ENCODE measurements at regions not wholly inside any gene's neighbourhood (a gene's known extent, or its start where the extent isn't known, plus 50 kb on each side); places are given as distances from the start of the nearest gene placed in this dataset.
"Not testable (repeated sequence)": the region's sequence is repeated elsewhere in the genome, so short reads cannot be mapped to it uniquely, and the experiment has no call there.

DNA sequence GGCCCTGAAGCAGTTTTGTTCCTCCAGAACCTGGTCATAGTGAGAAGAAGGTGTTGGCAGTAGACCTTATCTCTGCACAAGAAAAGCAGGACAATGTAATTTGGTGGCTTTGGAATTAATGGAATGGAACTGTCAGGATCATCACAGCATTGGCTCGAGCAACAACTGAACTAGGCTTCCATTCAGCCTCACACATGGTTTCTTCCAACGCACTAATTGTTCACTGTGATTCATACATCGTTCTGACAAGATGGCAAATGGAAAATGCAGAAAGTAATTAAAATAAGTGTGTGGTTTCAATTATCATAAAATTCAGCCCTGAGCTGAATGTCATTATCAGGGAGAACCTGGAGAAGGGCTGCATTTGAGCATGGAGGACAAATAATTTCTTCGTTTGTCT, 80.6 kb downstream of the MFSD1 start:
- DNase-seq (ENCODE audit: low spot score) (no peak), ATAC-seq (no peak)
- intact Hi-C loops (cut with DNase I), result no loop called here

- intact Hi-C loops (cut with DNase I), result no loop called here
- no peak for ATAC-seq
Measured at GRCh38 chr3:158896729-158897128, 94.9 kb downstream of the MFSD1 start.

GRCh38 chr3:158906749-158907148, 104.9 kb downstream of the MFSD1 start:
- no peak for DNase-seq (ENCODE audit: low spot score)
- intact Hi-C loops (cut with DNase I), result no loop called here
- no peak for ATAC-seq

More at GRCh38 chr3:158896729-158897128, 94.9 kb downstream of the MFSD1 start:
- no peak for DNase-seq (ENCODE audit: low spot score)

DNA sequence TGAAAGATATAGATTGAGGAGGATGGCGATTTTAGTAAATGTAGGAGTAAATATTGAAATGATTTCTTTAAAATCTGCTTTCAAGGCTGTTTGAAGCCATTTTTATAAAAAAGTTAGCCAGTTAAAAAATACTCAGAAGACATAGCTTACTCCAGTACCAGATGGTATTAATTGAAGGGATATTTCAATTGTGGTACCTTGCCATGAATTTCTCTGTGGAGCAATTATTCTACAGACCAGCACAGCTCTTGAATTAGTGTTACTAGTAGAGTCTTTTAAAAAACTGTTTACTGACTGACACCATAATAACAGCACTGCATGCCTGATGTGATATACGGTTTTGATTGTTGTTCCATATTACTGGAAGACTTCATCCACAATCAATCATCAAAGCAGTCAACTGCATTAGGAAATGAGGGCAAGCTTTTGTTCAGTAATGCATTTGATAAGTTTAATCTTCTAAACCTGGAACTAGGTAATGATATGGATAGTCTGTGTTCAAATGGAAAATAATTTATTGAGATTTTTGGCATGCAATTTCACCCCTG, 106.4 kb downstream of the MFSD1 start:
- DNase-seq (ENCODE audit: low spot score), result no peak
- ATAC-seq, result peak; percentile 53
- intact Hi-C loops (cut with DNase I), result no loop called here

DNA sequence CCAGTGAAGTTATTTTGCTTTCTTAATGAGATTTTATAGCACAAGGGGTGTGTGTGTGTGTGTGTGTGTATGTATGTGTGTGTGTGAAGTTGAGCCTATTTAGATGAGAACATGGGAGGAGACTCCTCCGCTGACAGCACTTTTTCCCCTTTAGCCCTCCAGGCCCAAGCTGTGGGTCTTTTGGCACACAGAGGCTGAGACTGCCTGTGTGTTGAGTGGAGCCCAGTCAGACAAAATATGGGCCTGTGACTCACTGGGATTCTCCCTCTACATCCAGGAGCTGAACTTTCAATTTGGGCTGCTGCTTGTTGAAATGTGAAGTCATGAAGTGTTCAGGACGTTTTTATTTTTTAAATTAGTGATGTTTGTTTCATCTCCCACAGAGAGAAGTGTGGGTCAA, 108.0 kb downstream of the MFSD1 start:
- DNase-seq (ENCODE audit: low spot score) (no peak), ATAC-seq (peak; percentile 55)
- intact Hi-C loops (cut with DNase I), result no loop called here

DNA sequence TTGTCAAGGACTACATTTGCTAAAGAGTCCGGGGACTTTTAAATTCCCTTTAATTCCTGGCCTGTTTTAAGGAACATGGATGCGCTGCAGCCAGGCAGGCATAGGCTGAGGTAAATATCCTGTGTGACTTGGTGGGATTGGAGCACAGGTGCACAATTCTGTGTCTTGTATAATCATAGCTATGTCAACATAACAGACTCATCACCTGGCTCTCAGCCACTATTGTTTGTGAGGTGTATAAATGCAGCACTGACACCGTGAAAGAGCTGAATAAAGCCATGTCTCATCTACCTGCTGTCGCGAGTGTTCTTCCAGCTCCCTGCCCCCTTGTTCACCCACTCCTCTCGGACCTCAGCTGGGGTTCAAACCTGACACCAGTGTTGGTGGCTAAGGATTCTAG, 109.7 kb downstream of the MFSD1 start:
- DNase-seq (ENCODE audit: low spot score) (no peak), ATAC-seq (no peak)
- intact Hi-C loops (cut with DNase I), result no loop called here

DNA sequence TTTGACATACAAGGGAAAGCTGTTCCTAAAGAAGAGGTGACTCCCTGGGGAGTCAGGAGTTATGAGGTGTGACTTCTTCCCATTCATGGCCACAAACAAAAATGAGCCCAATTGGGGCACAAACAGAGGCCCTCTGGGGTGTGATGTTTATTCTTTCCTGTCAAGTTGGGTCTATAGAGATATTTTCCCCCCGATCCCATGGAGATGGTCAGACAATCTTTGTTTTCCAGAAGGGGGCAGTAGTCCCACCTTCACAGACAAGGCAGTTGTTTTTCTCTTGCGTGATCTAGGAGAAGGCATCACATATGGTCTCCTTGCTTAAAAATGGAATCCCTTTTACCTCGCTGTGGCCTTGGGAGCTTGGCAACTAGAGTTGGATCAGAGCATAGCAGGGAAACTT, 110.3 kb downstream of the MFSD1 start:
- ATAC-seq (no peak), DNase-seq (ENCODE audit: low spot score) (no peak)
- intact Hi-C loops (cut with DNase I), result no loop called here

GRCh38 chr3:158912621-158913020, 110.8 kb downstream of the MFSD1 start:
- DNase-seq (ENCODE audit: low spot score) (no peak), ATAC-seq (no peak)
- intact Hi-C loops (cut with DNase I), result no loop called here

DNA sequence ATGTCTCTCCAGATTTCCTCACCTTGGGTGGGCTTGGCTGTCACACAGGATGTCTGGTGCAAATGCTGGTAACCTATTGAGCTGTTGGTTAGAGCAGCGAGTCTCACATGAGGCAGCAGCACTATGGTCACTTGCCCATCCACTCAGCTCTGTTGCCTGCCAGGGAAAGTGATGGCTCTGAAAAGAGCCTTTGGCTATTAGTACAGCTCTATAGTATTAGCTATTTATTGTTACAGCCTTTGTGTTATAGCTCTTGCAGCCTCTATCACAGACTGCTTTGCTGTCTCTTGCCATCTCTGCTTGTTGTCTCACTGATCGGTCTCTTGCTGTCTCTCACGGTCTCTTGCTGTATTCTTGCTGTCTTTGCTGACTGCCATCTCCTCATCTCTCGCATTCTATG, 114.3 kb downstream of the MFSD1 start:
- intact Hi-C loops (cut with DNase I), result no loop called here
- no peak for ATAC-seq
- no peak for DNase-seq (ENCODE audit: low spot score)

DNA sequence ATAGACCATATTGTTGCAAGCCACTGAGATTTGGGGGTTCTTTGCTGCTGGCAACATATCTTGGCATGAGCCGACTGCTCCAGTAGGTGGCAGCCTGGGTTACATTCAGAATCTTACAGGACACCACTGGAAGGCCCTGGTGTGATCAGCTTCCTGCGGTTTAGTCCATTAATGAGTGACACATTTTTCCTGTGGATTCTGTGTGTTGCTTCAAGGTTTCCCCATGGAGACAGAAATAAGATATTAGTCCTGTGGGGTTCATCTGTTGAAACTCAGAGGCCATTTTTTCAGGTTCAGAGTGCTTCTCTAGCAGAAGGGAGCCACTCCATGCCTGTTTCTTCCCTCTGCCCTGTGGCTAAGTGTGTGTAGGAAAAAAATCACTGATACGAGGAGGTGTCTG, 116.2 kb downstream of the MFSD1 start:
- no peak for ATAC-seq
- no peak for DNase-seq (ENCODE audit: low spot score)
- intact Hi-C loops (cut with DNase I), result no loop called here

DNA sequence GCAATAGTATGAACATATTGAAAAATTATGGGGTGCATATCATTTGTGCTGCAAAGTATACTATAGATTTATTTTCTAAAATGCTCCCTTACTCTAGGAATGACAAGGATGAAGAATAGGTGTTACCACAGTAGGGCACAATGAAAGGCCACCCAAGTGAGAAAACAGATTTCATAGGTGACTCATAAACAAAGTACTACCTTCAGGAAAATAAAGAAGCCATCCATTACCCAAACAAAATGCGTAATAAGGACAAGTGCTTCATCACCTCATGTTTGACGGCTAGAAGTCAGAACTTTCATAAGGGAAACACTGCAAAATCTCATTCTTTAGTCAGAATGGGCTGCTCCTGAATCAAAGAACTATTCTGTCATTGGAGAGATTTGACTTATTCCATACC, 116.6 kb downstream of the MFSD1 start:
- DNase-seq (ENCODE audit: low spot score) (no peak), ATAC-seq (no peak)
- intact Hi-C loops (cut with DNase I), result no loop called here

DNA sequence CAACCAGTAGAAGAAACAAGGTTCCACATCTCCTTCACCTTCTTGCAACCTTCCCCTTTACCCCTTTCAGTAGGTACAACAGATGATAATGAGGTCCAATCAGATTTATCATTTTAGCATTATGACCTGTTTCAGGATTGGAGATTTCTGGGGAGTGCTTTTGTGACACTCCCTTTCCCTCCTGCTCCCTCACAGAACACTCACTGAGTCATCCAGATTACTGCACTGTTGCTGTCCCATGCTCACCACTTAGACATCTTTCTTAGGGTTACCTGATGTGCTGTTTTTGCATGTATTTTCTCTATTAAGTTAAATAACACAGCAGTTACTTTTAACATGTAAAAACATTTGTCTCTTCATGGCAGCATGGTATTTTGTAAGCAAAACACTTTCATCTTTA, 118.5 kb downstream of the MFSD1 start:
- intact Hi-C loops (cut with DNase I), result no loop called here
- ATAC-seq (no peak), DNase-seq (ENCODE audit: low spot score) (no peak)

DNA sequence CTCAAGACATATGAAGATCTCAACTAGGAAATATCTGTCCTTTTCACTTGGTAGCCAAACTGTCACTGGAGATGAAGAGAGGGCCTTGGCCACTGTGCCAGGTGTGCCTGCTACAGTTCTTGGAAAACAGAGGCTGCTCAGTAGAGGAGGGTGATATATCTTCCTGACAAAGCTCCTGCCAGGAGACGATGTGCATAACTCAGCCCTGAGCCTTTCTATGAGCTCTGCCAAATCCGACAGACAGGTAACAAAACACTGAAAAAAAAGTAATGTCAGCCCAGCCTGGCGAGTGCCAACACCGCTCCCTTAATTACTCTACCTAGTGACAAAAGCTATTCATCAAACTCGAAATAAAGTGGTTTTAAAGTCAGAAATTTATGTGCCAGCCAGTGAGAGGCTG, 123.2 kb downstream of the MFSD1 start:
- intact Hi-C loops (cut with DNase I), result no loop called here
- no peak for DNase-seq (ENCODE audit: low spot score)
- ATAC-seq, result no peak

DNA sequence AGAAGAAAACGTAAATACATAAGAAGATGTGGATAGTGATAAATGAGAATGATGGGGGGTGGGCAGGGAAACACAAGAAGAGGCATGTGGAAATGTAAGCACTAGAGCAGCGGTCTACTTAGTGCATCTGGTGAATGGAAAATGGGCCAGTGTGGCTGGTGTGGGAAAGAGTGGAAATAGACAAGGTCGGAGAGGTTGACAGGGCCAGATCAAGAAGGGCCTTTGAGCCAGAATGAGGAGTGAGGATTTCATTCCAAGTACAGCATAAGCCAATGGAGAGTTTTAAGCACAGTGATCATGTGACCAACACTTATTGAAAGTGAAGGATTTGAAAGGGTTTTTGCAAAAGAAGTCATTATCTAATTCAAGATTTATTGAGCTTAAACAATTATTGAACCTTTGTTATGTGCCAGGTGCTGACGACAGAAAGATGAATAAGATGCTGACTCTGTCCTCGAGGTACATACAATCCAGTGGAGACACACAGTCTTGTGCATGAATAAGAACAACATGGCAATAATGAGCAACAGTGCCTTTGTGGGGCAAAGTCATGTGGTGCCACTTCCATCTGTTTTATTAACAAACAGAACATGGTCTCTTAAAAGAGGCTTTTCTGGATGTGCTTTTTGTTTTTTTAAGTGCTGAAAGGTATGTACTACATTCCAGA, 124.1 kb downstream of the MFSD1 start:
- ATAC-seq (no peak), DNase-seq (ENCODE audit: low spot score) (no peak)
- intact Hi-C loops (cut with DNase I), result no loop called here

DNA sequence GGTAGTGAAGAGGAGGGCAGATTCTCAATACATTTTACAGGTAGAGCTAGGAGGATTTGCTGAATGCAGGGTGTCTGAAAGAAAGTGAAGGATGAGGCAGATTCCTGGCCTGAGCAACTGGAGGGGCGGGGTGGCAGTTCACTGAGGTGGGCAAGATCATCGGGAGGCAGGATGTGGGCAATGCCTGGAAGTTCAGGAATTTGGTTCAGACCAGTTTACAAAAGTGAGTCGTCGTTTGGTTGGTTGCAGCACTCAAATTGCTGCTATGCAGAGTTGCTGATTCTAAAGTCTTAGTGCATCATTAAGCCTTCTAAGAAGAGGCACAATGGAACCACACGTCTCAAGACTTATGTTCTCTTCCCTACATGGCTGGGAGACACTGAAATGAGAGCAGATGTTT, 134.0 kb downstream of the MFSD1 start:
- ATAC-seq (no peak), DNase-seq (ENCODE audit: low spot score) (no peak)
- intact Hi-C loops (cut with DNase I), result no loop called here

DNA sequence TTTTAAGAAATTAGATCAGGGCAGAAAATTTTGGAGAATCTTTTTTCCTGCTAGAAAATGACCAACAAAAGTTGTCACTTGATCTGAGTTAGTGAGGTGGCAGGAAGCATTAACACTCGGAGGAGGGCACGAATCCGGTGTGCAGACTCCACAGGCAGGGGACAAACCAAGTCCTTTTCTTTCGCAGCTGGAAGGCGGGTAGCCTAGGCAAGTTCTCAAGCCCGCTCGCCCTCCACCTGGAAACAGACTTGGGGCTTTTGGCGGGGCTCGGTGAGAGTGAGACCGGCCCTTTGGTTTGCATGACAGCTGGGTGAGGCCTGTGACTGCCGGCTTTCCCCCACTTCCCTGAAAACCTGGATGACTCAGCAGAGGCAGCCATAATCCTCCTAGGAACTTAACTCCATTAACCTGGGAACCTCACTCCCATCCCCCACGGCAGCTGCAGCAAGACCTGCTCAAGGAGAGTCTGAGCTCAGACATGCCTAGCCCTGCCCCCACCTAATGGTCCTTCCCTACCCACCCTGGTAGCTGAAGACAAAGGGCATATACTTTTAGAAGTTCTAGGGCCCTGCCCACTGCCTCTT, 134.8 kb downstream of the MFSD1 start:
- ATAC-seq, result no peak
- no peak for DNase-seq (ENCODE audit: low spot score)
- intact Hi-C loops (cut with DNase I), result no loop called here

GRCh38 chr3:158950178-158950901, 148.5 kb downstream of the MFSD1 start:
- DNase-seq (ENCODE audit: low spot score), result no peak
- intact Hi-C loops (cut with DNase I), result no loop called here
- no peak for ATAC-seq

DNA sequence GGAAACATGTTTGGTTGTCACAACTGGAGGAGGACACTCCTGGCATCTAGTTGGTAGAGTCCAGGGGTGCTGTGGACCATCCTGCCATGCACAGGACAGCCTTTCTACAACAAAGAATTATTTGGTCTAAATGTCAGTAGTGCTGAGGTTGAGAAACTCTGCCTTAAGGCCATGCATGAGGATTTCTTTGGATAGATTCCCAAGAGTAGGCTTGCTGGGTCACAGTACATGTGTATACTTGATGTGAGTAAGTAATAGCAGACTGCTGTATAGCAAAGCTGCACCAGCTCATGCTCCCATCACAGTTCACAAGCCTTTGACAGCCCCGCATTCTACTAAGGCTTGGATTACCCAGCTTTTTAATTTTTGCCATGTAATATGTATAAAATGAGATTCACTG, 151.3 kb downstream of the MFSD1 start:
- no peak for ATAC-seq
- DNase-seq (ENCODE audit: low spot score), result no peak
- intact Hi-C loops (cut with DNase I), result no loop called here

GRCh38 chr3:158954420-158954819, 152.6 kb downstream of the MFSD1 start:
- no peak for ATAC-seq
- intact Hi-C loops (cut with DNase I), result no loop called here
- no peak for DNase-seq (ENCODE audit: low spot score)

DNA sequence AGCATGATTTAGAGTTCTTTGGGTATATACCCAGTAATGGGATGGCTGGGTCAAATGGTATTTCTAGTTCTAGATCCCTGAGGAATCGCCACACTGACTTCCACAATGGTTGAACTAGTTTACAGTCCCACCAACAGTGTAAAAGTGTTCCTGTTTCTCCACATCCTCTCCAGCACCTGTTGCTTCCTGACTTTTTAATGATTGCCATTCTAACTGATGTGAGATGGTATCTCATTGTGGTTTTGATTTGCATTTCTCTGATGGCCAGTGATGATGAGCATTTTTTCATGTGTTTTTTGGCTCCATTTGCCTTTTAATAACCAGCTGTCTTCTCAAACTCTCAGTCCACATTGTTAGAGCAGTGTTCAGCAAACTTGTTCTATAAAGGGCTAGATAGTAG, 155.9 kb downstream of the MFSD1 start:
- ATAC-seq; DNase-seq (ENCODE audit: low spot score); intact Hi-C loops (cut with DNase I): not testable (repeated sequence)

Measured in sciatic nerve (tissue), 2 donors.